NCI-H446 (cell line): ENCODE measurements at regions not wholly inside any gene's neighbourhood (a gene's known extent, or its start where the extent isn't known, plus 50 kb on each side); places are given as distances from the start of the nearest gene placed in this dataset.

Experiments
- DNase-seq, 2 experiments: peaks; one replicate each; lab custom pipeline; 2025; lab: John Stamatoyannopoulos, UW

DNA sequence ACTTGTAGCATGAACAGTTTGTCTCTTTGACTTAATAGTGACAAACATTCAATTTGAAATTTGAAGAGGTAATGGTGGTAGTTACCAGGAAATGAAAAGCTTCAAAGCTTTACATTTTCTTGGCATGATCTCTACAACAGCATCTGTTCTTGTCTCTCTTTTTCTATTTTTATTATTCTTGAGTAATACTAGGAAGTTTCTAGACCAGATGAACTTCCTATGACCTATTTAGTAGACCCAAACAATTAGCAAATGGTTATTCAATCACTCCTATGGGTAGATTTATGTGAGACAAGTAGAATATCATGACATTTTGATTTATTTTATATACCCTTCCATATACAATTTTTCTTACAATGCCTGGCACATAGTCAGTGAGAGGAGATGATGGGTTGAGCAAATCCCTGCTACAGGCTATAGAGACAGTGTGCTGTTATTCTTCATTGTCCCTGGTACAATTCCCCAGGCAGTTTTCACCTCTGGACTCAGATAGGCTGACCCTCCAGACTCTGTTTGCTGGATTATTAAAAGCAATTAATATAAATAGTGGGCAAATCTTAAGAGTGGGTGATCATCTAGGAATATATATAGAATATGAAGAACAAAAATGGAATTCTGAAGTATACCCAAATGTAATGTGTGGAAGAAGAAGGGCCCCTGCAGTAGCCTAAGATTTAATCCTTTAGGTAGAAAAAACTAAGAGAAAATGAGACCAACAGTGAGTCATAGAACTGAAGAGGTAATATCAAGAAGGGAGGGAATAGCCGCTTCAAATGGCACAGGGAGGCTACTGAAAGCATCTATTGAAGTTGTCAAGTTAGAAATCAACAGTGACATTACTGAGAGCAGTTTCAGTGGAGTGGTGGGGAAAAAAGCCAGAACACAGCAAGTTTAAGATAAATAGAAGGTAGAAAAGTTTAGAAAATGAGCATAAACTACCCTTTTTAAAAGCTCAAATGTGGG is 512.0 kb downstream of the FOXG1 start:
- peak in 1 of 2 experiments; percentile 53 for DNase-seq

DNA sequence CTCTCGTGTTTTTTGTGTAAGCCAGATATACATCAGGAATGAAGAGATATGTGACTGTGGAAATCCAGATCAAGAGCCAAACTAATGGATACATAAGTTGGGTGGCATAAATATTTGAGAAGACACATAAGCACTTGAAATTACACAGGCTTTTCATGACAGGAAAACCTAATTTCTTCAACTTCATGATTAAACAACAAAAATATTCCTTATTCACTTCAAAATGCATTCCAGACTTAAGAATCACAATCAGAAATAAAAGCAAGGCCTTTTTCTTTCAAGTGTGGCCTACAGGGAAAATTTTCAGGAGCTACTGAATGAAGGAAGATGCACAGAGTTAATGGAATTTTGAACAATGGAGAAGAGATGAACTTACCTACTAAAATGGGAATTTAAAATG is 515.6 kb downstream of the FOXG1 start:
- DNase-seq, result no peak

- DNase-seq, result no peak
These were observed 523.9 kb downstream of the FOXG1 start for GRCh38 chr14:29290441-29290840.

DNA sequence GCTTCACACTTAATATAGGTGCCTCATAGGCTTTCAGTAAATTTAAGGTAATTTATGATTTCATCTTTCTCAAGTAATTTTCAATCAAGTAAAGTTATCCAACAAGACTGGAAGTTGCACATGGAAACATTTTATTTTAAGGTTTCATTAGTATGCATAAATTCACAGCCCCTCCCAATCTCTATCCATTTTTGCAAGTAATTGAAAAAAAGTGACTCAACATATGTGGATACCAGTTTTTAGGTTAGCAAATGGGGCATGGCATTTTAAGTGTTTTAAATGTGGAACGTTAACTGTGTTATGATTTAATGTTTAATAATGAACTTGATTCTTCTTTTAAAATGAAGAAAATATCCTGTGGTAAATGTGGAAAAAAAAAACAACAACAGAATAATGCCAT is 532.8 kb downstream of the FOXG1 start:
- no peak for DNase-seq

DNA sequence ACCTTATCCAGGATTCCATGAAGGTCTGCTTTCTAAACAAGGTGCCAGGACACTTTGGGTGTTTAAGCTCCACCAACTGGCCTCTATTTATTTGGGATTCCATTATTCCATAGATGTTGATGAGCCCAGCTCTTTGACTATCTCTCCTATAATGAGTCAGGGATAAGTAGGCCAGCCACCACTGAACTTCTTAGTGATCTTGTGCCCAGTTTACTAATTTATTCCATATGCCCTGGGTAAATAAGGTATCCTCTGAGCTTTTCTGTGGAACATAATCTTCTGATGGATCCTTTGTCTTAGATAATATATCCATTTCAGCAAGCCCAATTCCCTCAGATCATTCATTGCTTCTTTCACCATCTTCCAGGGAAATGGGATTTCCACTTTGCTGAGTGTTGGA is 535.0 kb downstream of the FOXG1 start:
- no peak for DNase-seq

- no peak for DNase-seq
These were observed 543.6 kb downstream of the FOXG1 start for GRCh38 chr14:29310210-29310609.

DNA sequence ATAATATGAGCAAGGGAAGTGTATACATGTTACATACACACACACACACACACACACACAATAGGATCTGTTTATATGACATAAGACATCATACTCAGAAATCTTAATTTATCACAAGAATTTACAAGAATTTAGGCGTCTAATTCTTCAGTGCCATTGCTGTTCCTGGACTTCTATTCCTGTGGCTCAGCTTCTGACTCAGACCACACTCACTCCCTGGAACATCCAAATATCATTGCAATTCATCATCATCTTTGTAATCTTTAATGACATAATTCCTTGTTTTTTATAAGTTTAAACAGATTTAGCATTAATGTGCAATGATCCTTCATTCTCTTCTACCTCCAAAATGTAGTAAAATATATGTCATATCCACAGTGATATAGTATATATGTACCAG is 544.2 kb downstream of the FOXG1 start:
- no peak for DNase-seq

GRCh38 chr14:29311983-29312382 is 545.4 kb downstream of the FOXG1 start:
- DNase-seq, result no peak

GRCh38 chr14:29316936-29317335 is 550.3 kb downstream of the FOXG1 start:
- no peak for DNase-seq

DNA sequence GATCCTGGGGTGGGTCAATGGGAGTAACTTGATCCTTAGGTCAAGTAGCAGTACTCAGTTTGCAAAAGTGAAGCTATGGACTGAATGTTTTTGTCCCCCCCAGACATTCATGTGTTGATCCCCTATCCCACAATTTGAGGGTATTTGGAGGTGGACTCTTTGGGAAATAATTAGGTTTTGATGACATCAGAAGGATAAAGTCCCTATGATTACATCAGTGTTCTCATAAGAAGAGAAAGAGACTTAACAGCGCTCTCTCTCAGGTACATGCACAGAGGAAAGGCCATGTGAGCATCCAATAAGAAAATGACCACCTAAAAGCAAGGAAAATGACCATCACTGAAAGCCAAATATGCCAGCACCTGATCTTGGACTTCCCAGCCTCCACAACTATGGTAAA is 550.8 kb downstream of the FOXG1 start:
- no peak for DNase-seq

- no peak for DNase-seq
These were observed 553.7 kb downstream of the FOXG1 start for GRCh38 chr14:29320286-29320685.

GRCh38 chr14:29321646-29322045 is 555.1 kb downstream of the FOXG1 start:
- no peak for DNase-seq

DNA sequence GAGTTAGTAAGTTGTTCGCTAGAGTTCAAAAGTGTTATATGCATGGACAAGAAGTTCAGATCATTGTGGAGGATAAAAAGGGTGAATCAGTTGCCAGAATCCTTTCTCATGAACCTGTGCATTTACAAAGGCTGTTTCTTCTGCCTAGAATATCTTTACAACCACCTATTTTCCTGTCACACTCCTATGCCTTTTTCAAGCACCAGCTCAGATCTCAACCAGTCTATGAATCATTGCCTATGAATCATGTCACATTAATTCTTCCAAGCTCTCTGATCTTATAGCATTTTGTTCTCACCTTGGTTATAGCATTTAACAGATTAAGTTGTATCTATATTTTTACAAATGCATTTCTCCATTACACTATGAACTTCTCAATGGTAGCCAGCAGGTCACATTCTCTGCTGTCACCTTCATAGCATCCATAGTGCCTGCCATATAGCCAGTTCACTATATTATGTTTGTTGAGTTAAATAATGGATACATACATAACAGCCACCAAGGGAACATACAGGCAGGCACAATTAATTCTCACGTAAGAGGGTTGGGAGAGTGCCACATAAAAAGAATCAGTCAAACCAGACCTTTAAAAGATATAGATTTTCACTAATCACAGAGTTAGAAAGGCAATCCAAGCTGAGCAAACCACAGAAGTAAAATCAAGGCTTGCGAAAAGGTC is 573.0 kb downstream of the FOXG1 start:
- DNase-seq, result no peak

GRCh38 chr14:29348504-29348903 is 579.1 kb downstream of the PRKD1 start:
- no peak for DNase-seq

- DNase-seq, result no peak
These were observed 577.2 kb downstream of the PRKD1 start for GRCh38 chr14:29350496-29350895.

- peak in 1 of 2 experiments; percentile 79 for DNase-seq
These were observed 575.5 kb downstream of the PRKD1 start for GRCh38 chr14:29351996-29352705.

DNA sequence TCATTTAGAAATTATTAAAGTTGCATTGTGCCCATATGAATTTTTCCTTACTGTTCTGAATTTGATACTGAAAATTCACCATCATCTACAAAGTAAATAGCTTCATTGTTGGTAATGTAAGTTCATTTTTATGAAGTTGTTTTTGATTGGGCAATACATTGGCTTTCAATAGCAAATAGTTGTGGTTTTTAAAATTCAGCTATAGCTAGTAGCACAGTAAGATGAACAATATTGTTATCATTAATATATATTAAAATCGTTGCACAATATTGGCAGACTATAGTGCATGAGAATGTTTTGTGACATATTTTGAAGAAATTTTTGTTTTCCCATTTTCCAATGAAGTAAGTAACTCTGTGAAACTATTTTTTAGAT is 575.0 kb downstream of the PRKD1 start:
- peak in 1 of 2 experiments; percentile 70 for DNase-seq

GRCh38 chr14:29353513-29353912 is 574.1 kb downstream of the PRKD1 start:
- peak; percentile 61 to 63 for DNase-seq

DNA sequence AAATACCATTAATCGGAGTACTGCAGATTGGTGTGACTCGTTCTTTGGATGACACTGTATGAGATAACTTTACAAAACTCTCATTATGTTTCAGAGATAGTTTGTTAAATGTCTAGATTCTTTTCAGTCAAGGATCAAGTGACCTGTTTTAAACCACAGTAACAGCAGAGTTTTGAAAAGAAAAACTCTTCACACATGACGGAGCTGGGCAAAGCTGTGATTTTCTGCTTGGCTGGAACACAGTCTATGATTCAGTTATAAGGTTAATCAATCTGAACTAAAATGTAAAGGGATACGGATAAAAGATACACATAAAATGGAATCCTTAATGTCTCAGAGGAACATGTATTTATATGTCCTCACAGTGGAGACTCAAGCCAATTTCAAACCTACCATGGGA is 573.2 kb downstream of the PRKD1 start:
- peak in 1 of 2 experiments; percentile 61 for DNase-seq

DNA sequence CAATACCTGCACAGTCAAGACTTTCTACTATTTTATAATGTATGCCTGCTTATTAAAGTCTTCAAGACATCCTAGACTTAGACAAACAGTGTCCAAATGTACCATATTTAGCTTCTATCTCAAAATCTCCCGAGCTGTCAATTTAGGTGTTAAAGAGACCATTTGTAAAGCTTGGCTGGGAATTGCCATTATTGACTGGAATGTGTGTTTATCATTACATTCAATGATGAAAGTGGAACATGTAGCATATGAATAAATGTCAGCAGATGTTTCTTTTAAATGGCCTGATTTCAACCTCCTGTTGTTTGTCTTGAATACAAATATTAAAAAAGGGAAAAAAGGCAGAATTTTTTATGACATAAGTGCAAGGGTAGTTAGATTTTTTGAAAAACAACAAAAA is 572.3 kb downstream of the PRKD1 start:
- peak; percentile 70 to 89 for DNase-seq

- DNase-seq, result no peak
These were observed 571.8 kb downstream of the PRKD1 start for GRCh38 chr14:29355846-29356245.

DNA sequence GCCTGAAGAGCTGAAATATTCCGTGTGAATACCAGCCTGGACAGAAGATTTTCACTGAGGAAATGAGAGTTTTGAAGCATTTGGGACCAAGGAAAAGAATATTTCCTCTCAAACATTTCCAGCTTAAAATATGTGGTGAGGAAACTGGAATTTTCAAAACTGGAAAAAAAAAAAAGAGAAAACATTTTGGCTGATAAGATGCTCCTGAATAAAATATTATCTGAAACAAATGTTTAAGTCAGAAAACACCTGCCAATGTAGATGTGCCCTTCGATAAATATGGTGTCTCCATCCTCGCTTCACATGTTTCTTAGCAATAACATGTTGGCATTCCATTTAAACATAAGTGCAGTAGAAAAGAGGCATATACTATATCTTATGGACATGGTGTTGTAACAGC is 567.0 kb downstream of the PRKD1 start:
- no peak for DNase-seq

DNA sequence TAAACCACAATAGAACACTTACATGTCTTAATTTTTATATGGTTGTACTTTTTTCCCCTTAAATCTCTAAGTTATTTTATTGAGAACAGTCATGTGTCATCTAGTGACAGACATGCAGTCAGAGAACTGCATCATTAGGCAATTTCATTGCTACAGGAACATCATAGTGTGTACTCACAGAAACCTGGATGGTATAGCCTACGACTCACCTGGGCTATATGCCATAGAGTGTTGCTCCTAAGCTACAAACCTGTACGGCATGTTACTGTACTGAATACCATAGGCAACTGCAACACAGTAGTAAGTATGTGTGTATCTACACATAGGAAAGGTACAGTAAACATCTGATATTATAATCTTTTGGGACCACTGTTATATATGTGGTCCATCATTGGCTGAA is 557.6 kb downstream of the PRKD1 start:
- no peak for DNase-seq
